ENCODE measurements at regions not wholly inside any gene's neighbourhood (a gene's known extent, or its start where the extent isn't known, plus 50 kb on each side); places are given as distances from the start of the nearest gene placed in this dataset.

GRCh38 chr6:145538989-145539388 lies 196.3 kb downstream of the EPM2A start:
- Mint-ChIP-seq H3K4me3 (no peak overlapping the region), H3K36me3 (ENCODE audit: low read depth) (no peaks in the 10 kb centered on the region), H3K27me3 (ENCODE audit: low read depth) (peaks cover 4% of the 10 kb centered on the region), H3K9me3 (no peaks in the 10 kb centered on the region), H3K27ac (no peak overlapping the region), H3K4me1 (no peaks in the 10 kb centered on the region)
- TF ChIP-seq, protein P1, sequence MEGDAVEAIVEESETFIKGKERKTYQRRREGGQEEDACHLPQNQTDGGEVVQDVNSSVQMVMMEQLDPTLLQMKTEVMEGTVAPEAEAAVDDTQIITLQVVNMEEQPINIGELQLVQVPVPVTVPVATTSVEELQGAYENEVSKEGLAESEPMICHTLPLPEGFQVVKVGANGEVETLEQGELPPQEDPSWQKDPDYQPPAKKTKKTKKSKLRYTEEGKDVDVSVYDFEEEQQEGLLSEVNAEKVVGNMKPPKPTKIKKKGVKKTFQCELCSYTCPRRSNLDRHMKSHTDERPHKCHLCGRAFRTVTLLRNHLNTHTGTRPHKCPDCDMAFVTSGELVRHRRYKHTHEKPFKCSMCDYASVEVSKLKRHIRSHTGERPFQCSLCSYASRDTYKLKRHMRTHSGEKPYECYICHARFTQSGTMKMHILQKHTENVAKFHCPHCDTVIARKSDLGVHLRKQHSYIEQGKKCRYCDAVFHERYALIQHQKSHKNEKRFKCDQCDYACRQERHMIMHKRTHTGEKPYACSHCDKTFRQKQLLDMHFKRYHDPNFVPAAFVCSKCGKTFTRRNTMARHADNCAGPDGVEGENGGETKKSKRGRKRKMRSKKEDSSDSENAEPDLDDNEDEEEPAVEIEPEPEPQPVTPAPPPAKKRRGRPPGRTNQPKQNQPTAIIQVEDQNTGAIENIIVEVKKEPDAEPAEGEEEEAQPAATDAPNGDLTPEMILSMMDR (IDR thresholded peaks at IDR 0.05; ENCODE audit: unreplicated experiment in 3 of 3) = no peak

- H3K4me1 Mint-ChIP-seq = no peaks in the 10 kb centered on the region
- H3K36me3 Mint-ChIP-seq (ENCODE audit: low read depth) = no peaks in the 10 kb centered on the region
- H3K9me3 Mint-ChIP-seq = no peaks in the 10 kb centered on the region
- H3K27me3 Mint-ChIP-seq (ENCODE audit: low read depth) = peaks cover 4% of the 10 kb centered on the region
- TF ChIP-seq, protein P1 (IDR thresholded peaks at IDR 0.05; ENCODE audit: unreplicated experiment in 3 of 3) = no peak
- H3K27ac Mint-ChIP-seq = no peak overlapping the region
- no peak overlapping the region for H3K4me3 Mint-ChIP-seq
Measured at GRCh38 chr6:145539831-145540230, 195.5 kb downstream of the EPM2A start.

DNA sequence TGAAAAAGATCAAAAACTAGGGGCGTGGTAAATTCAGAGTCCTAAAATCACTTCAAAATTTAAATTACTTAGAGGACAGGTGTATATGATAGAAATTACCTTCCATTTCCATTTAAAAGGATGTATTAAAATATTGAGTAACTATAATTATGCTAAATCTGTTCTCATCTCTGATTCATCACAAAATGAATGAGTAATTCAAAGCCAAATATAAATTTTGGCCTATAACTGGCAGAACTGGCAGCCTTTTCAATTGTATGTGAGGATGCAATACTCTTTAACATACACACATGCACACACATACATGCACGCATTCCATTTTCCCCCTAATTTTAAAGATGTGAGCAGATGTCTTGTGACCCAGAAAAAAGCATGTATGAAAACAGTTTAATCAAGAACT lies 194.6 kb downstream of the EPM2A start:
- no peak overlapping the region for H3K27ac Mint-ChIP-seq

DNA sequence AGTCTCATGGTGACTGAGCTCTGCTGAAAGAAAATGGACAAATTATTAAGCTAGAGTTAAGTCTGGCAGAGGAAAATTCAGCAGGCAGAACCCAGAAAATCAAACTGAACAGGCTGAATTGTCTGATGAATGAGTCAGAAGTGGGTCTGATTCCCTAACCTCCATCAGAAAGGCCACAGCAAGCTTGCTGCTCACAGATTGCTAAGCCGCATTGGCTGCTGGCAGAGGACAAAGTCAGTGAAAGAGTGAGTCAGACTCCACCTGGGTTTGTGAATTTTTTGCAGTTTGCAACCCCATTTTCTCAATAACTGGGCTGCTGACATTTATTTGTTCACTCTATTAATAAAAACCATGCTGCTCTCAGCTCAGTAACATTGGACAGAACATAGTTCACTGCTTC lies 191.3 kb downstream of the EPM2A start:
- H3K9me3 Mint-ChIP-seq = no peaks in the 10 kb centered on the region
- H3K4me3 Mint-ChIP-seq = no peak overlapping the region
- H3K27ac Mint-ChIP-seq = no peak overlapping the region
- no peaks in the 10 kb centered on the region for H3K36me3 Mint-ChIP-seq (ENCODE audit: low read depth)
- H3K4me1 Mint-ChIP-seq = no peaks in the 10 kb centered on the region
- H3K27me3 Mint-ChIP-seq (ENCODE audit: low read depth) = peaks cover 4% of the 10 kb centered on the region
- TF ChIP-seq, protein P1 (IDR thresholded peaks at IDR 0.05; ENCODE audit: unreplicated experiment in 3 of 3) = no peak

More for the DNA sequence above, 194.6 kb downstream of the EPM2A start:
- Mint-ChIP-seq H3K9me3 (no peaks in the 10 kb centered on the region), H3K4me3 (no peak overlapping the region), H3K27me3 (ENCODE audit: low read depth) (peaks cover 4% of the 10 kb centered on the region), H3K36me3 (ENCODE audit: low read depth) (no peaks in the 10 kb centered on the region), H3K4me1 (no peaks in the 10 kb centered on the region)
- TF ChIP-seq, protein P1 (IDR thresholded peaks at IDR 0.05; ENCODE audit: unreplicated experiment in 3 of 3) = no peak

DNA sequence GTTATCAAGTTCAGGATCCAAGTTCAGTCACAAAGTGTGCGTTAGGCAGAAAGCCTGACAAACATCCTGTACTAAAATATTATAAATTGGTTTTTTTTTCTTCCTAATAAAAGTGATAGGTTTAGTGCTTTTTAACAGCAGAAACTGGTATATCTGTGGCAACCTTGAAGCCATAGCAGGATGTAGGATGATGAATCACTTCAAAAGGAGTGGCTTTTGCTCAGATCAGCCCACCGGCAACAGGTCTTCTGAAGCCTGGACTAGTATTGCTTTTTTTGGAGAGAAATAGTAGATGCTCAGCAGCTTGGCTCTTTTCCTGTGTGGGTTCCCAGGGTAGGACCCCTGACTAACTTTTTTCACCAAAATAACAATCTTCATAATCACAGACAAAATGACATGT lies 190.8 kb downstream of the EPM2A start:
- H3K27ac Mint-ChIP-seq = no peak overlapping the region
- peaks cover 4% of the 10 kb centered on the region for H3K27me3 Mint-ChIP-seq (ENCODE audit: low read depth)
- no peaks in the 10 kb centered on the region for H3K9me3 Mint-ChIP-seq
- no peaks in the 10 kb centered on the region for H3K4me1 Mint-ChIP-seq
- TF ChIP-seq, protein P1 (IDR thresholded peaks at IDR 0.05; ENCODE audit: unreplicated experiment in 3 of 3) = no peak
- no peak overlapping the region for H3K4me3 Mint-ChIP-seq
- no peaks in the 10 kb centered on the region for H3K36me3 Mint-ChIP-seq (ENCODE audit: low read depth)

DNA sequence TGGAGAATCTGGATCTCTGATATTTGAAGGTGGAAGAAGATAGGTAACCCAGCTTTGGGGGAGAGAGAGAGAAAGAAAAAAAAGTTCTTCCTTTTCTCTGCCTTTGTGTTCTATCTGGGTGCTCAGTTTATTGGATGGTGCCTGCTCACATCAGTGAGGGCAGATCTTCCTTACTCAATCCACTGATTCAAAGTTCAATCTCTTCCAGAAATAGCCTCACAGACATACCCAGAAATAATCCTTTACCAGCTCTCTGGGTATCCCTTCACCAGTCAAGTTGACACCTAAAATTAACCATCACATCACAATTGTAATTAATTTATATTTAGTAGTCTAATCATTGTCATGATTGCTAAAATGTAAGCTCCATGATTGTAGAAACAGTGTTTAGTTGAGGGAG lies 189.1 kb downstream of the EPM2A start:
- TF ChIP-seq, protein P1 (IDR thresholded peaks at IDR 0.05; ENCODE audit: unreplicated experiment in 3 of 3) = no peak
- Mint-ChIP-seq H3K36me3 (ENCODE audit: low read depth) (no peaks in the 10 kb centered on the region), H3K27ac (no peak overlapping the region), H3K4me1 (no peaks in the 10 kb centered on the region), H3K4me3 (no peak overlapping the region), H3K9me3 (no peaks in the 10 kb centered on the region), H3K27me3 (ENCODE audit: low read depth) (no peaks in the 10 kb centered on the region)

Measured in nephron (organoid).